Calu3 (cell line): ENCODE measurements at regions not wholly inside any gene's neighbourhood (a gene's known extent, or its start where the extent isn't known, plus 50 kb on each side); places are given as distances from the start of the nearest gene placed in this dataset.

Experiments
- BruUV-seq: library from RNA; stranded (reverse); fragments of 400-500 nt; replicated peaks from 2 replicates; lab custom pipeline; 2021; lab: Mats Ljungman, UMichigan
- CTCF ChIA-PET: fragments of 300-600 bp; sonication (Branson Sonifier 250); formaldehyde crosslinking; loops from one replicate; lab custom pipeline; 2022; ENCODE audit warnings: antibody characterized with exemption; lab: Charles Lee
- DNase-seq: peaks from one replicate; pipeline ENCODE4 v3.0.0; 2022
- H3K27ac Mint-ChIP-seq: one replicate; pipeline ENCODE4 v1.8.0; 2022; ENCODE audit warnings: mixed read lengths; ENCODE audit not compliant: unreplicated experiment
- H3K27me3 Mint-ChIP-seq: one replicate; pipeline ENCODE4 v1.8.0; 2022; ENCODE audit warnings: mixed read lengths; ENCODE audit not compliant: unreplicated experiment
- H3K36me3 Mint-ChIP-seq: one replicate; pipeline ENCODE4 v1.8.0; 2022; ENCODE audit warnings: mild to moderate bottlenecking, moderate library complexity, mixed read lengths; ENCODE audit not compliant: insufficient read depth, unreplicated experiment
- H3K4me1 Mint-ChIP-seq: one replicate; pipeline ENCODE4 v1.8.0; 2022; ENCODE audit warnings: mild to moderate bottlenecking, low read depth, mixed read lengths; ENCODE audit not compliant: unreplicated experiment
- H3K4me3 Mint-ChIP-seq: one replicate; pipeline ENCODE4 v1.8.0; 2022; ENCODE audit warnings: mild to moderate bottlenecking, low read depth, moderate library complexity, mixed read lengths; ENCODE audit not compliant: unreplicated experiment
- H3K9me3 Mint-ChIP-seq: one replicate; pipeline ENCODE4 v1.8.0; 2022; ENCODE audit warnings: low read depth, mixed read lengths; ENCODE audit not compliant: unreplicated experiment
- CTCF ChIP-seq: fragments of 200-600 bp; IDR thresholded peaks from one replicate; pipeline ENCODE4 v1.8.0; 2022; ENCODE audit warnings: antibody characterized with exemption; ENCODE audit not compliant: unreplicated experiment
- intact Hi-C: fragments of 100-400 bp; cut with micrococcal nuclease; formaldehyde crosslinking; loops from one replicate; pipeline ENCODE4 v1.10.0; 2022; ENCODE audit not compliant: unreplicated experiment

DNA sequence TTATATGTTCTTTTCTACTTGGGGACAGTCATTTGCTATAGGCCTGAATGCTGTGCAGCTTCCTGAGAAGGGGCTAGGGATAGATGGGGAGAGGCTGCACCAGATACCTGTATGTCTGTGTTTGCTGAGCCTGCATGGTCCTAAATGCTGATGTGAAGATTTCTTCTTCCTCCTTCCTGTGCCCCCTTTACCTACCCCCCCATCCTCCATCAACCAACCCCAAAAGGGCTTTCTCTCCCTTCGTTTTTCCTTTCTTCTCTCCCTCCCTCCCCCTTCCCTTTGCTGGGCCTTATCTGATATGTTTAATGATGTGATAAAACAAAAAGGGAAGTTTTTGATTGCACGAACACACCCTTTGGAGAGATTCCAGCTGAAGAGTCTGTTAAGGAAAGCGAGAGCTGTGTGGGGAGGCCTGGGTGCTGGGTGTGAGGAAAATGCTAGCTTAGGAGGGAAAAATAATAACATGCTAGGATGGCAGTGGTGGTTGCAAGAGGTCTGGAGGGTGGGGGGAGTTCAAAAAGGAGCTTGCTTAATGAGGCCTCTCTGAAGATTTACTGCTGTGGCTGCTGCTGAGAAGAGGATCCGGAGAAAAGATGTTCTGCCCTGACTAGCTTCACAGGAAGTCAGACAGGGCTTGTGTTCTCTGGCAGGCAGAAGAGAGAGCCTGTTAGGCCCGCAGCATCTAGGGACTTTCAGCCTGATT lies 101.8 kb downstream of the SAMD9 start:
- Mint-ChIP-seq H3K27me3 (no peaks in the 10 kb centered on the region), H3K4me1 (no peaks in the 10 kb centered on the region), H3K27ac (no peak overlapping the region), H3K4me3 (no peak overlapping the region), H3K36me3 (no peaks in the 10 kb centered on the region), H3K9me3 (no peaks in the 10 kb centered on the region)
- BruUV-seq: no TSS peak
- no peak for DNase-seq
- CTCF ChIA-PET: interaction anchor here (0.6 kb wide), 1 partner anchor 969 kb away, joined by 4 read pairs; no protein-coding TSS in a partner anchor
- no peak for TF ChIP-seq CTCF
- intact Hi-C loops: no loop called here

DNA sequence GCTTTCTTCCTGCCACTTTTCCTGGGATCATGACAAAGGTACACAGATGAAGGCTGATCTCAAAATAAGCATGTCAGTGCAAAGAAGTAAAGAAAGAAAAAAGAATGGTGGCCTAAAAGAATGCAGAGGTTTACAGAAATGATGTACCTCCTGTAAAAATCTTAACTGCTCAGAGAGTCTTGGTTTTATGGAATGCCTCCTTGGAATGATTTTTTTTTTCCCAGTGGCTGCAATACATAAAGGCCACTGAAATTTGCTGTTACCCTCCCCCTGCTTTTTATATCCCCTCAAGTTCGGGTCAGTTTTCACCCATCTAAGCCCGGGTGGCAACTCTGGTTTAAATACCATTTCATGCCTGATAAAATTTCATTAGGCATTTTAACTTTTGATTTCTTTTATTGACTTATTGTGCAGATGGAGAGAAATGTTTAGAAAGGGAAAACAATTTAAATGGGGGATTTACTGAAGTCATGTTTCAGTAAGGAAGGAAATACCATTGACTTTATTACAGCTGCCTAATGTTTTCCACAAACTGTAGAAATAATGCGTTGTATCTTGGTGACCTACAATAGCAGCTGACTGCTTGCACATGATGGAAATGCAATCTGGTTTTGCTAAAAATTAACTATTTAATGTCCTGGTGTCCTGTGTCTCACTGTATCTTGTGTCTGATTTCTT lies 102.5 kb downstream of the SAMD9 start:
- no TSS peak for BruUV-seq
- no peak for TF ChIP-seq CTCF
- no peak overlapping the region for H3K4me3 Mint-ChIP-seq
- DNase-seq: no peak
- no peaks in the 10 kb centered on the region for H3K36me3 Mint-ChIP-seq
- H3K27ac Mint-ChIP-seq: no peak overlapping the region
- H3K27me3 Mint-ChIP-seq: no peaks in the 10 kb centered on the region
- H3K9me3 Mint-ChIP-seq: no peaks in the 10 kb centered on the region
- intact Hi-C loops: no loop called here
- CTCF ChIA-PET: no interaction called here
- H3K4me1 Mint-ChIP-seq: no peaks in the 10 kb centered on the region

DNA sequence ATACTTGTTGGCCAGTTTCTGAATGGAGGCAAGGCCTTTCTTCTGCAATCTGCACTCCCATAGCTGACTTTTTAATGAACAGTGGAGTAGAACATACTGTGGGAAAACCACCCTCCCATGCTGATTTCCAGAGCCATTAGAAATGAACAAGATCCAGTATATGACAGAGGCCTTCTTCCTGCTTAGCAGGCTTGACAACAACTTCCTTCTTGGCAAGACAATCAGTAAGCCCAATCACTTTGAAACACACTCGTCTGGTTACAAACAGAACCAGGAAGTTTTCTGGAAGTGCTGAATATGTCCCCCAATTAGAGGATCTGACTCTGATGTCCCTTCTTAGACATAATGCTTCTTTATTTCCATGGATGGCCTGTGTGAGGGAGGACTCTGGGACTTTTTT lies 103.4 kb downstream of the SAMD9 start:
- no peaks in the 10 kb centered on the region for H3K4me1 Mint-ChIP-seq
- intact Hi-C loops: no loop called here
- DNase-seq: peak; percentile 10

DNA sequence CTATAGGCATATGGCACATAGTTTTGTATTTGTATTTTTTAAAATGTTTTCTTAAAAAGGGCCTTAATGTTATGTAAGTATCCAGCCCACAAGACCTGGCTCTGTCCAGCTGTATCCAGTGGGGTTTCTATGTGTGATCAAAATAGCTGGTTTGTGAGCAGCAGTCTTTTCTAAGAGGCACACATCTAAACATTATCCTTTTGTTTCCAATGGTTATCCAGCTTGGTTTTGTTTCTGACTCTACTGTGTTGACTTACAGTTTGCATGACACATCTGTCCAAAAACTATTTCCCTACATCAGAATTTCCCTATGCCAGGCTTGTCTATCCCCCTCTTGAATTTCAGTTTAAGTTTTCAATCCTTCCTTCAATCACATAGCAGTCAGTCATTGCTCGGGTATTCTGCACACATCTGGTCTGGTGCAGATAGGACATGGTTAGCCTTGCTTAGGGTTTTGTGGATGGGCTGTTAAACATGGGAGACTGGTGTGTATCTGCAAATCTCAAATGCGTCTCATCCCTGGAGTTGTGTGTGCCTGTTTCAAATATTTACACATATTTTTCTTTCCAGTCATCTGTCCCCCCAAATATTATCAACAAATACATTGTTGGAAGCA lies 104.2 kb downstream of the SAMD9 start:
- TF ChIP-seq CTCF: no peak
- Mint-ChIP-seq H3K4me3 (no peak overlapping the region), H3K27ac (no peak overlapping the region), H3K9me3 (no peaks in the 10 kb centered on the region), H3K27me3 (no peaks in the 10 kb centered on the region), H3K36me3 (no peaks in the 10 kb centered on the region), H3K4me1 (no peaks in the 10 kb centered on the region)
- DNase-seq: no peak
- BruUV-seq: no TSS peak
- intact Hi-C loops: no loop called here
- CTCF ChIA-PET: no interaction called here

More for the DNA sequence above, 103.4 kb downstream of the SAMD9 start:
- no peaks in the 10 kb centered on the region for H3K27me3 Mint-ChIP-seq
- no TSS peak for BruUV-seq
- CTCF ChIA-PET: no interaction called here
- no peaks in the 10 kb centered on the region for H3K36me3 Mint-ChIP-seq
- H3K9me3 Mint-ChIP-seq: no peaks in the 10 kb centered on the region
- no peak overlapping the region for H3K4me3 Mint-ChIP-seq
- H3K27ac Mint-ChIP-seq: no peak overlapping the region
- no peak for TF ChIP-seq CTCF
